ENCODE measurements at regions not wholly inside any gene's neighbourhood (a gene's known extent, or its start where the extent isn't known, plus 50 kb on each side); places are given as distances from the start of the nearest gene placed in this dataset.

DNA sequence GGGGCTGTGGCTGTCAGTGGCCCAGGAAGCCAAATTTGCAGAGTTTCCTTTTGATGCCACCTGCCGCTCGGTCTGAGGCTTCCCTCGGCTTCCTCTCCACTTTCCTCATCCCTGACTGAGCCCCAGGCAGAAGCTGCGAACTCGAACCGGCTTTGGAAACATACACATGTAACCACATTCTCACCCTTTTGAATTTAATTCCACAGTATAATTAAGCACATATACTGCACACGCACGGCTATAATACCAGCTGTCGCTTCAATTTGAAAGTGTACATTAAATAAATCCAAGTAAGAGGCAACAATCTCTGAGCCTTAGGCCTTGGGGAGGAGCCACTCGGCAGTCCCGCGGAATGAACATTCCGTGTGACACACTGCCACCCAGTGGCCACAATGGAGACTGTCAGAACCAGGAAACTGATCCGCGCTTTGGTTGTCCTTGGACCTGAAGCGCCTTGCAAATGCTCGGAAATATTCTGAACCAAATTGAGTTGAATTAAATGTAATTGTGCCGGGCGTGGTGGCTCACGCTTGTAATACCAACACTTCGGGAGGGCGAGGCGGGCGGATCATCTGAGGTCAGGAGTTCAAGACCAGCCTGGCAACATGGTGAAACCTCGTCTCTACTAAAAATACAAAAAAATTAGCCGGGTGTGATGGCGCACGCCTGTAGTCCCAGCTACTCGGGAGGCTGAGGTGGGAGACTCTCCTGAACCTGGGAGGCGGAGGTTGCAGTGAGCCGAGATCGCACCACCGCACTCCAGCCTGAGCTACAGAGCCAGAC, 117.9 kb upstream of the TMPO start (continued):
- TF ChIP-seq, protein P1, sequence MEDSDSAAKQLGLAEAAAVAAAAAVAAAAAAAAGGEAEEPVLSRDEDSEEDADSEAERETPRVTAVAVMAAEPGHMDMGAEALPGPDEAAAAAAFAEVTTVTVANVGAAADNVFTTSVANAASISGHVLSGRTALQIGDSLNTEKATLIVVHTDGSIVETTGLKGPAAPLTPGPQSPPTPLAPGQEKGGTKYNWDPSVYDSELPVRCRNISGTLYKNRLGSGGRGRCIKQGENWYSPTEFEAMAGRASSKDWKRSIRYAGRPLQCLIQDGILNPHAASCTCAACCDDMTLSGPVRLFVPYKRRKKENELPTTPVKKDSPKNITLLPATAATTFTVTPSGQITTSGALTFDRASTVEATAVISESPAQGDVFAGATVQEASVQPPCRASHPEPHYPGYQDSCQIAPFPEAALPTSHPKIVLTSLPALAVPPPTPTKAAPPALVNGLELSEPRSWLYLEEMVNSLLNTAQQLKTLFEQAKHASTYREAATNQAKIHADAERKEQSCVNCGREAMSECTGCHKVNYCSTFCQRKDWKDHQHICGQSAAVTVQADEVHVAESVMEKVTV (CRISPR knock-in tag; IDR thresholded peaks at IDR 0.05): peak; percentile 62; the same call in 1 of the 2 replicates
- TF ChIP-seq CSDE1 (IDR thresholded peaks at IDR 0.05) (no peak), TEAD2 (tag; IDR thresholded peaks at IDR 0.05) (0 out of 2 replicates have a peak, but pooled peaks have one; percentile 31)

DNA sequence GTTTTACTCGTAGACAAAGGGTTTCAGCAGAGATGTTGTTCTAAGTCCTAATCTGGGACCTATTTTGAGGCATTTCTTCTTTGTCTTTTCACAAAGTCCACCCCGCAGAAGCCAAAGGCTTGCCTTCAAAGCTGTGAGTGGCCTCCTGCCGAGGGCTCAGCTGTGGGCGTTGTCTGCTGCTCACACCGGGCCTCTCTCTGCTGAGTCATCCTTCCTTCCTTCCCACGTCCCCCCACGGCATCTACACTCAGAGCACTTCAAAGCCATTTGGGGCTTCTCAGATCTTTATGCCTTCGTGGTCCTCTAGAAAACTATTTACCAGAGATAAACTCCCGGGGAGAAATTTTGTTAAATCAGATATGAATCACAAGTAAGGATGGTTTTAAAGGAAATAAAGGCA, 115.9 kb upstream of the TMPO start:
- no peak overlapping the region for H3K4me3 ChIP-seq
- 3% methylated on average over 9 of the region's 9 CpGs for WGBS (ENCODE audit: insufficient coverage, low coverage, missing lambda C conversion rate)
- TF ChIP-seq DACH1 (IDR thresholded peaks at IDR 0.05; ENCODE audit: partially characterized antibody): peak; percentile 20
- no peak for TF ChIP-seq BCL6 (CRISPR knock-in tag; IDR thresholded peaks at IDR 0.05)
- no peak for TF ChIP-seq ELF2 (CRISPR knock-in tag; IDR thresholded peaks at IDR 0.05)
- no peak for TF ChIP-seq HOXB6 (CRISPR knock-in tag; IDR thresholded peaks at IDR 0.05; ENCODE audit: borderline replicate concordance)
- TF ChIP-seq CREM (IDR thresholded peaks at IDR 0.05; ENCODE audit: low read depth): 0 out of 2 replicates have a peak, but pooled peaks have one; percentile 9
- no peak for TF ChIP-seq E2F3 (CRISPR knock-in tag; IDR thresholded peaks at IDR 0.05)
- TF ChIP-seq, protein P2, sequence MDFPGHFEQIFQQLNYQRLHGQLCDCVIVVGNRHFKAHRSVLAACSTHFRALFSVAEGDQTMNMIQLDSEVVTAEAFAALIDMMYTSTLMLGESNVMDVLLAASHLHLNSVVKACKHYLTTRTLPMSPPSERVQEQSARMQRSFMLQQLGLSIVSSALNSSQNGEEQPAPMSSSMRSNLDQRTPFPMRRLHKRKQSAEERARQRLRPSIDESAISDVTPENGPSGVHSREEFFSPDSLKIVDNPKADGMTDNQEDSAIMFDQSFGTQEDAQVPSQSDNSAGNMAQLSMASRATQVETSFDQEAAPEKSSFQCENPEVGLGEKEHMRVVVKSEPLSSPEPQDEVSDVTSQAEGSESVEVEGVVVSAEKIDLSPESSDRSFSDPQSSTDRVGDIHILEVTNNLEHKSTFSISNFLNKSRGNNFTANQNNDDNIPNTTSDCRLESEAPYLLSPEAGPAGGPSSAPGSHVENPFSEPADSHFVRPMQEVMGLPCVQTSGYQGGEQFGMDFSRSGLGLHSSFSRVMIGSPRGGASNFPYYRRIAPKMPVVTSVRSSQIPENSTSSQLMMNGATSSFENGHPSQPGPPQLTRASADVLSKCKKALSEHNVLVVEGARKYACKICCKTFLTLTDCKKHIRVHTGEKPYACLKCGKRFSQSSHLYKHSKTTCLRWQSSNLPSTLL (IDR thresholded peaks at IDR 0.05): no peak
- TF ChIP-seq, protein P3, sequence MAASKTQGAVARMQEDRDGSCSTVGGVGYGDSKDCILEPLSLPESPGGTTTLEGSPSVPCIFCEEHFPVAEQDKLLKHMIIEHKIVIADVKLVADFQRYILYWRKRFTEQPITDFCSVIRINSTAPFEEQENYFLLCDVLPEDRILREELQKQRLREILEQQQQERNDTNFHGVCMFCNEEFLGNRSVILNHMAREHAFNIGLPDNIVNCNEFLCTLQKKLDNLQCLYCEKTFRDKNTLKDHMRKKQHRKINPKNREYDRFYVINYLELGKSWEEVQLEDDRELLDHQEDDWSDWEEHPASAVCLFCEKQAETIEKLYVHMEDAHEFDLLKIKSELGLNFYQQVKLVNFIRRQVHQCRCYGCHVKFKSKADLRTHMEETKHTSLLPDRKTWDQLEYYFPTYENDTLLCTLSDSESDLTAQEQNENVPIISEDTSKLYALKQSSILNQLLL (CRISPR knock-in tag; IDR thresholded peaks at IDR 0.05; ENCODE audit: borderline replicate concordance): no peak
- TF ChIP-seq LARP7 (IDR thresholded peaks at IDR 0.05): no peak
- no peak for TF ChIP-seq PRPF4 (IDR thresholded peaks at IDR 0.05; ENCODE audit: insufficient read depth, low read depth, low read length, poor library complexity, severe bottlenecking)
- TF ChIP-seq POLR2H (tag; IDR thresholded peaks at IDR 0.05; ENCODE audit: low read depth): no peak
- no peak for TF ChIP-seq CREBBP (IDR thresholded peaks at IDR 0.05; ENCODE audit: low read depth, low read length)

More for the DNA sequence above, 115.9 kb upstream of the TMPO start:
- DNase-seq (ENCODE audit: extremely low read depth in 1 of 4, low spot score in 3 of 4) (peak; percentile 61 to 86 (median 70)), FAIRE-seq (peak; percentile 82), ATAC-seq (peak; percentile 92)
- H4K20me1 ChIP-seq (replicated peaks; ENCODE audit: control insufficient read depth, insufficient read depth, low read length): no peaks in the 10 kb centered on the region
- H3K36me3 ChIP-seq (ENCODE audit: control insufficient read depth, insufficient read depth, low read length): no peaks in the 10 kb centered on the region
- H3K4me2 ChIP-seq (ENCODE audit: insufficient read depth, low read length): no peak overlapping the region; the same call in 1 of the 2 replicates
- peak overlapping the region; percentile 78 for H2AFZ ChIP-seq (ENCODE audit: low read depth, low read length)
- BruUV-seq (replicated peaks): no TSS peak
- H3K9me3 ChIP-seq (replicated peaks; ENCODE audit: control insufficient read depth, insufficient read depth, low read depth, low read length): no peaks in the 10 kb centered on the region
- CTCF ChIA-PET (ENCODE audit: low intra/inter-chr PET ratio): no interaction called here
- H3K4me1 ChIP-seq (replicated peaks in 1 of 2; ENCODE audit: control insufficient read depth in 2 of 2, insufficient read depth in 2 of 2, low read length in 2 of 2): peaks cover 0 to 14% of the 10 kb centered on the region in 2 experiments; a peak in 3 of 5 replicates
- no peaks in the 10 kb centered on the region for H3K27me3 ChIP-seq (ENCODE audit: control insufficient read depth in 2 of 2, insufficient read depth in 2 of 2, low read length in 2 of 2)
- POLR2A ChIA-PET: interaction anchor here (1.0 kb wide), 1 partner anchor 107 kb away, joined by 5 read pairs; no protein-coding TSS in a partner anchor
- no peaks in the 10 kb centered on the region for H3K79me2 ChIP-seq (ENCODE audit: control insufficient read depth, insufficient read depth, low read length)
- in situ Hi-C loops (cut with MboI): loop anchor here (10.0 to 25.0 kb wide), 3 partner anchors 1087 to 1837 kb away; no protein-coding TSS in a partner anchor
- peak overlapping the region; percentile 51; the same call in 2 of the 3 replicates for H3K27ac ChIP-seq (ENCODE audit: extremely low read depth, low read depth, low read length)
- H3K9me1 ChIP-seq (ENCODE audit: control insufficient read depth, insufficient read depth, low read length): no peaks in the 10 kb centered on the region
- no peak overlapping the region for H3K9ac ChIP-seq (ENCODE audit: insufficient read depth in 1 of 2, low read depth in 2 of 2, low read length in 2 of 2)
- intact Hi-C loops (cut with micrococcal nuclease): loop anchor here (5.0 to 10.0 kb wide), 2 partner anchors 172 to 1245 kb away; no protein-coding TSS in a partner anchor

Measured in K562 (cell line).